OCI-LY7 (cell line): ENCODE measurements at regions not wholly inside any gene's neighbourhood (a gene's known extent, or its start where the extent isn't known, plus 50 kb on each side); places are given as distances from the start of the nearest gene placed in this dataset.

Source experiments
- BruUV-seq: library from RNA; stranded (reverse); fragments of 400-500 nt; replicated peaks from 2 replicates; lab custom pipeline; 2021; lab: Mats Ljungman, UMichigan
- CTCF ChIA-PET: fragments of 300-600 bp; sonication (Branson Sonifier 250); formaldehyde crosslinking; loops from one replicate; lab custom pipeline; 2022; ENCODE audit warnings: antibody characterized with exemption; ENCODE audit not compliant: unreplicated experiment; lab: Charles Lee
- POLR2A ChIA-PET: fragments of 300-600 bp; sonication (Branson Sonifier 250); formaldehyde crosslinking; loops from one replicate; lab custom pipeline; 2022; ENCODE audit warnings: antibody characterized with exemption; lab: Charles Lee
- DNase-seq: peaks from one replicate; pipeline ENCODE4 v3.0.0-alpha.2; 2015; ENCODE audit warnings: low spot score
- H2AFZ ChIP-seq: fragments of 200-600 bp; sonication (generic), shearing (Covaris generic); 2 replicates; pipeline ENCODE4 v1.6.1; 2014; ENCODE audit warnings: mild to moderate bottlenecking, antibody characterized with exemption, low read length, moderate library complexity
- H3K27ac ChIP-seq: fragments of 200-600 bp; sonication (generic); 2 replicates; pipeline ENCODE4 v1.5.1; 2014; ENCODE audit warnings: mixed run types, low read depth, mild to moderate bottlenecking, moderate library complexity, low read length, inconsistent platforms; ENCODE audit not compliant: poor library complexity, severe bottlenecking
- H3K36me3 ChIP-seq: fragments of 200-600 bp; sonication (generic); 2 replicates; pipeline ENCODE4 v1.6.1; 2014; ENCODE audit warnings: mild to moderate bottlenecking, antibody characterized with exemption, low read length, moderate library complexity, mixed read lengths; ENCODE audit not compliant: insufficient read depth
- H3K4me1 ChIP-seq: fragments of 200-600 bp; sonication (generic); 2 replicates; pipeline ENCODE4 v1.5.1; 2014; ENCODE audit warnings: mild to moderate bottlenecking, low read length; ENCODE audit not compliant: insufficient read depth, poor library complexity, severe bottlenecking
- H3K4me2 ChIP-seq: fragments of 200-600 bp; sonication (generic); 2 replicates; pipeline ENCODE4 v1.6.1; 2014; ENCODE audit warnings: mild to moderate bottlenecking, low read length
- H3K4me3 ChIP-seq: fragments of 200-600 bp; sonication (generic); 2 replicates; pipeline ENCODE4 v1.5.1; 2014; ENCODE audit warnings: mild to moderate bottlenecking, low read depth, low read length; ENCODE audit not compliant: poor library complexity, severe bottlenecking
- H3K79me2 ChIP-seq: fragments of 200-600 bp; sonication (generic); 2 replicates; pipeline ENCODE4 v1.6.1; 2016; ENCODE audit warnings: low read depth, mild to moderate bottlenecking, low read length, moderate library complexity, mixed read lengths; ENCODE audit not compliant: insufficient read depth
- H3K9me2 ChIP-seq: fragments of 200-600 bp; sonication (generic); 2 replicates; pipeline ENCODE4 v1.6.1; 2016; ENCODE audit warnings: mild to moderate bottlenecking, low read length, mixed read lengths; ENCODE audit not compliant: insufficient read depth
- H3K9me3 ChIP-seq: fragments of 200-600 bp; sonication (generic); 2 replicates; pipeline ENCODE4 v1.6.1; 2014; ENCODE audit warnings: mild to moderate bottlenecking, mixed run types, low read length, mixed read lengths
- H4K20me1 ChIP-seq: fragments of 200-600 bp; sonication (generic); 2 replicates; pipeline ENCODE4 v1.6.1; 2014; ENCODE audit warnings: mild to moderate bottlenecking, antibody characterized with exemption, low read length, moderate library complexity, mixed read lengths; ENCODE audit not compliant: insufficient read depth
- CTCF ChIP-seq: fragments of 200-600 bp; sonication (generic); conservative IDR thresholded peaks from 2 replicates; pipeline ENCODE4 v1.5.1; 2014; ENCODE audit warnings: mild to moderate bottlenecking, antibody characterized with exemption, low read length, moderate library complexity, mixed read lengths
- EZH2phosphoT487 ChIP-seq: fragments of 200-600 bp; sonication (generic); IDR thresholded peaks from 2 replicates; pipeline ENCODE4 v1.6.1; 2018; ENCODE audit warnings: low read depth, borderline replicate concordance, mild to moderate bottlenecking, mixed run types, antibody characterized with exemption, low read length, moderate library complexity, mixed read lengths
- intact Hi-C: fragments of 100-400 bp; cut with micrococcal nuclease; formaldehyde crosslinking; loops from one replicate; pipeline ENCODE4 v1.10.0; 2022; ENCODE audit not compliant: unreplicated experiment

GRCh38 chr16:85380002-85380395 is 233.1 kb upstream of the GSE1 start:
- no peaks in the 10 kb centered on the region for H3K79me2 ChIP-seq
- ChIA-PET CTCF (no interaction called here), POLR2A (no interaction called here)
- no peaks in the 10 kb centered on the region for H3K9me3 ChIP-seq
- DNase-seq = no peak
- intact Hi-C loops = no loop called here
- H3K36me3 ChIP-seq = no peaks in the 10 kb centered on the region
- H4K20me1 ChIP-seq = no peaks in the 10 kb centered on the region
- no TSS peak for BruUV-seq
- H3K27ac ChIP-seq = no peak overlapping the region
- no peak overlapping the region for H2AFZ ChIP-seq
- no peak for TF ChIP-seq EZH2phosphoT487
- TF ChIP-seq CTCF = no peak
- no peak overlapping the region for H3K4me3 ChIP-seq
- no peaks in the 10 kb centered on the region for H3K4me1 ChIP-seq
- no peaks in the 10 kb centered on the region for H3K9me2 ChIP-seq
- H3K4me2 ChIP-seq = no peak overlapping the region

DNA sequence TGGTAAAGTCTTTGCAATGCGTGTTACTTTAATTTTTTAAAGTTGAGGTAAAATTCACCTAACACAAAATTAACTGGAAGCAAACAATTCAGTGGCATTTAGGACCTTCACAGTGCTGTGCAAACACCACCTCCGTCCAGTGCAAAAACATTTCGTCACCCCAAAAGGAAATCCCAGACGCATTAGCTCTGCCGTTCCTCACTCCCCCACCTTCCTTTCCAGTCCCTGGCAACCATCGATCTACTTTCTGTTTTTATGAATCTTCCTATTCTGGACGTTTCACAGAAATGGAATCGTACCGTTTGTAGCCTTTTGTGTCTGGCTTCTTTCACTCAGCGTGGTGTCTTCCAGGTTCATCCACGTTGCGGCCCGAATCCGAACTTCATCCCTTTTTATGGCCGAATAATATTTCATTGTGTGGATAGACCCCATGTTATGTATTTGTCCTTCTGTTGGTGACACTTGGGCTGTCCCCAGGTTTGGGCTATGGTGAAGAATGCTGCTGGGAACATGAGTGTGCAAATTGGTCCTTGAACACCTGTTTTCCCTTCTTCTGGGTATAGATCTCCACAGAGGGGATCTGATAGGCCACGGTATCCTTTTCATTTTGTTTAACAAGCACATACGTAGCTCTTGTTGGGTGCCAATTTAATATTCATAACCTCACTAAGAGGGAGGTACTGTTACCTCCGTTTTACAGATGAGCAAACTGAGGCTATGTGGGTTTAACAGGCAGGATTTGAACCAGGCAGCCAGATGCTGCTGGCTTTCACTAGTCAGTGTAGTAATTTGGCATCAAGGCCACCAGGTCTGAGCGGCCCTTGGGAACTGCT is 232.0 kb upstream of the GSE1 start:
- BruUV-seq = no TSS peak
- H3K4me1 ChIP-seq = no peaks in the 10 kb centered on the region
- no peak overlapping the region for H3K4me2 ChIP-seq
- no peak overlapping the region for H3K27ac ChIP-seq
- H3K36me3 ChIP-seq = no peaks in the 10 kb centered on the region
- no peaks in the 10 kb centered on the region for H3K9me3 ChIP-seq
- no peaks in the 10 kb centered on the region for H3K9me2 ChIP-seq
- CTCF ChIA-PET = interaction anchor here (0.7 kb wide), 1 partner anchor 38 kb away, joined by 17 read pairs; no protein-coding TSS in a partner anchor
- no peaks in the 10 kb centered on the region for H4K20me1 ChIP-seq
- POLR2A ChIA-PET = no interaction called here
- DNase-seq = no peak
- intact Hi-C loops = no loop called here
- H3K4me3 ChIP-seq = no peak overlapping the region
- no peak overlapping the region for H2AFZ ChIP-seq
- H3K79me2 ChIP-seq = no peaks in the 10 kb centered on the region
- no peak for TF ChIP-seq CTCF
- no peak for TF ChIP-seq EZH2phosphoT487

DNA sequence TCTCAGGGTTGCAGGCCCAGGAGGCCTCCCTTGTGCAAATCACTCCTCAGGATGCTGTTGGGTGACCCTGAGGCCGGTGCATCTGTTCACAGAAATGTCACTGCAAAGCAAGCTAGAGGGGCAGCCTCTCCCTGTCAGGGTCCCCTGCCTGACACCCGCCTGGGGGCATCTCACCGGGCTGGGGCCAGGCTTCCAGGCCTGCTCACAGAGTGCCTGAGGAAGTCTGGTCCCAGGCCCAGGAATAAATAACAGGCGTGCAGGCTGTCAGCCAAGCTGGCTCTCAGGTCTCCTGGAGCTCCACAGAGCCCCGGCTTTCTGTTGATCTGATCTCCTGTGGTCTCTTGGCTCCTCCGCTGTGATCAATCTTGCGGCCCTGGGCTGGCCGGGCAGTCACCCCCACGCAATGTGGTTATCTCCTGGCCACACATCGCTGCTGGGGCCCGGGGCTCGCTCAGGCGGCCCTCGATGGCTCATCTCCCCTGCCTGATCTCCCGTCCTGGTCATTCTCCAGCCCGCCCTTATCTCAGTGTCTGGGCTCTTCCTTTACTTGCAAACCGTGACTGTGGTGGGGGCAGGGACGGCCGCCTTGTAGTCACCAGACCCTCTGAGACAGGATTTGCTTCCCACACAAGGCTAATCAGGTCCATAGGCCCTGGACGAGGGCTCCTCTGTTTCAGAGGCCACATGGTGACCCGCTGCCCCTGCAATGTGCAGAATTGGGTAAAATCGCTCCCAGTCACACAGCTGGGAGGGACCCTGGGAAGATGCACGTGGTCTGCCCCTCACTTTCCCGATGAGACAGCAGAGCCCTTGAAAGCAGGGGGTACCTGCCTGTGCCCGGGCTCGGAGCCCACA is 231.2 kb upstream of the GSE1 start:
- CTCF ChIA-PET = no interaction called here
- H3K79me2 ChIP-seq = no peaks in the 10 kb centered on the region

More for the DNA sequence above, 231.2 kb upstream of the GSE1 start:
- Histone ChIP-seq H3K4me3 (no peak overlapping the region), H3K4me1 (no peaks in the 10 kb centered on the region), H3K9me3 (no peaks in the 10 kb centered on the region), H3K9me2 (no peaks in the 10 kb centered on the region), H3K27ac (no peak overlapping the region), H4K20me1 (no peaks in the 10 kb centered on the region), H3K4me2 (no peak overlapping the region), H2AFZ (no peak overlapping the region), H3K36me3 (no peaks in the 10 kb centered on the region)
- no peak for TF ChIP-seq EZH2phosphoT487
- POLR2A ChIA-PET = no interaction called here
- no TSS peak for BruUV-seq
- DNase-seq = no peak
- intact Hi-C loops = no loop called here
